Testis (tissue), 2 donors: ENCODE measurements at regions not wholly inside any gene's neighbourhood (a gene's known extent, or its start where the extent isn't known, plus 50 kb on each side); places are given as distances from the start of the nearest gene placed in this dataset.

Source experiments
- POLR2A ChIP-seq: fragments of 450-650 bp; IDR thresholded peaks from one replicate; pipeline ENCODE4 v1.6.1; 2017; ENCODE audit warnings: antibody characterized with exemption, mild to moderate bottlenecking, moderate library complexity
- TF ChIP-seq, protein P1 (sequence below), 3 experiments: fragments of 450-650 bp in 2 of 3; fragments of 200-600 bp in 1 of 3; sonication (generic) in 1 of 3; IDR thresholded peaks; one replicate each; pipeline ENCODE4 v1.5.1; 2016 to 2019; ENCODE audit warnings: antibody characterized with exemption in 3 of 3, mild to moderate bottlenecking in 2 of 3, moderate library complexity in 1 of 3

- TF ChIP-seq, protein P1, sequence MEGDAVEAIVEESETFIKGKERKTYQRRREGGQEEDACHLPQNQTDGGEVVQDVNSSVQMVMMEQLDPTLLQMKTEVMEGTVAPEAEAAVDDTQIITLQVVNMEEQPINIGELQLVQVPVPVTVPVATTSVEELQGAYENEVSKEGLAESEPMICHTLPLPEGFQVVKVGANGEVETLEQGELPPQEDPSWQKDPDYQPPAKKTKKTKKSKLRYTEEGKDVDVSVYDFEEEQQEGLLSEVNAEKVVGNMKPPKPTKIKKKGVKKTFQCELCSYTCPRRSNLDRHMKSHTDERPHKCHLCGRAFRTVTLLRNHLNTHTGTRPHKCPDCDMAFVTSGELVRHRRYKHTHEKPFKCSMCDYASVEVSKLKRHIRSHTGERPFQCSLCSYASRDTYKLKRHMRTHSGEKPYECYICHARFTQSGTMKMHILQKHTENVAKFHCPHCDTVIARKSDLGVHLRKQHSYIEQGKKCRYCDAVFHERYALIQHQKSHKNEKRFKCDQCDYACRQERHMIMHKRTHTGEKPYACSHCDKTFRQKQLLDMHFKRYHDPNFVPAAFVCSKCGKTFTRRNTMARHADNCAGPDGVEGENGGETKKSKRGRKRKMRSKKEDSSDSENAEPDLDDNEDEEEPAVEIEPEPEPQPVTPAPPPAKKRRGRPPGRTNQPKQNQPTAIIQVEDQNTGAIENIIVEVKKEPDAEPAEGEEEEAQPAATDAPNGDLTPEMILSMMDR (IDR thresholded peaks at IDR 0.05), result no peak
- no peak for TF ChIP-seq POLR2A
Observed at GRCh38 chr19:28213470-28214082, 999.4 kb downstream of the UQCRFS1 start.
